ENCODE measurements at regions not wholly inside any gene's neighbourhood (a gene's known extent, or its start where the extent isn't known, plus 50 kb on each side); places are given as distances from the start of the nearest gene placed in this dataset.

- TF ChIP-seq CTCF (IDR thresholded peaks at IDR 0.05; ENCODE audit: extremely low read depth in 1 of 2, insufficient read depth in 1 of 2, low read depth in 1 of 2, low read length in 2 of 2) (no peak), POLR2AphosphoS5 (IDR thresholded peaks at IDR 0.05; ENCODE audit: insufficient read depth, low read depth, low read length) (no peak), MAX (IDR thresholded peaks at IDR 0.05; ENCODE audit: insufficient read depth, insufficient read length) (no peak), POLR2A (IDR thresholded peaks at IDR 0.05; ENCODE audit: low read depth, low read length) (no peak), GATA2 (IDR thresholded peaks at IDR 0.05; ENCODE audit: insufficient read depth, insufficient read length, low read depth, low read length) (no peak), EZH2 (IDR thresholded peaks at IDR 0.05; ENCODE audit: borderline replicate concordance, low read depth, low read length, severe bottlenecking) (no peak), FOS (IDR thresholded peaks at IDR 0.05; ENCODE audit: borderline replicate concordance, insufficient read depth, low read length) (no peak), MYC (IDR thresholded peaks at IDR 0.05; ENCODE audit: low read depth, low read length) (no peak), JUN (IDR thresholded peaks at IDR 0.05; ENCODE audit: borderline replicate concordance, insufficient read depth, insufficient read length, low read depth) (no peak)
These were observed 216.5 kb downstream of the RFC3 start for GRCh38 chr13:34034411-34034810.
